Forelimb muscle (tissue), 1 donor: ENCODE measurements at regions not wholly inside any gene's neighbourhood (a gene's known extent, or its start where the extent isn't known, plus 50 kb on each side); places are given as distances from the start of the nearest gene placed in this dataset.
"Not testable (repeated sequence)": the region's sequence is repeated elsewhere in the genome, so short reads cannot be mapped to it uniquely, and the experiment has no call there.

ENCODE experiments used
- DNase-seq: peaks from one replicate; pipeline ENCODE4 v3.0.0-alpha.2; 2013; ENCODE audit warnings: low read depth

DNA sequence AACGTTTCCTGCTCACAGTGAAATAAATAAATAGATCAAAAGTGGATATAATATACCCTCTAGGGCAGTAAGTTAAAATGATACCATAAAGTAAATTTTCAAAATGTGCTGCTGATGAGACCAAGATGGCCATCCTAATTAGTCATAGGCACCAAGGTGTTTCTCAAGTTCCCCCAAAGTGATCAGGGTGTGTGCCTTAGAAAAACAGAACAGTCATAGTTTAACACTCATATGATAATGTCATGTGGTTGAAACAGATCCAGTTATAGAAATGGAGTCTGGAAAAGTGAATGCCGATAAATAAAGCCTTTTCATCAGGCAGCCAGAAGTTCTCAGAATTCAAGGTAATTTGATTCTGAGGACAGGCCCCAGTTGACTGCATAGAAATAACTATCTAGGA lies 161.5 kb upstream of the CDKN2B start:
- DNase-seq = no peak

- DNase-seq = no peak
Measured at GRCh38 chr9:22170990-22171670, 162.0 kb upstream of the CDKN2B start.

DNA sequence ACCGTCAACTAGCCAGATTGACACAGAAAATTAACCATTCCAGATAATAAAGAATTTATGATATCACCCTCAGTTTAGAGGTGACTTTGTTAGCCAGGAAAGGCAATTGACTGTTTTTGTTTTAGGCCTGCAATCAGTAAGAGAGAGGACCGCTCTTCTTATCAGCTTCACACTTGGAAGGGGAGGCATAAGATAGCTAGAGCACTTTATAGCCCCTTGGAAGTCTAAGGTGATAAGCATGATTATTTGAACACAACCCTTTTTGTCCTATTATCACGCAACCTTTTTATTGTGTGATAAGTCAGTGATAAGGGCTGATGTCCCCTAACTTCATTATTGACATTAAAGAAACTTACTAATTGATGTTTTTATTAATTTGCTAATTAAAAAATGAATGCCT lies 162.6 kb upstream of the CDKN2B start:
- DNase-seq = no peak

GRCh38 chr9:22173908-22174307 lies 164.8 kb upstream of the CDKN2B start:
- DNase-seq = no peak

DNA sequence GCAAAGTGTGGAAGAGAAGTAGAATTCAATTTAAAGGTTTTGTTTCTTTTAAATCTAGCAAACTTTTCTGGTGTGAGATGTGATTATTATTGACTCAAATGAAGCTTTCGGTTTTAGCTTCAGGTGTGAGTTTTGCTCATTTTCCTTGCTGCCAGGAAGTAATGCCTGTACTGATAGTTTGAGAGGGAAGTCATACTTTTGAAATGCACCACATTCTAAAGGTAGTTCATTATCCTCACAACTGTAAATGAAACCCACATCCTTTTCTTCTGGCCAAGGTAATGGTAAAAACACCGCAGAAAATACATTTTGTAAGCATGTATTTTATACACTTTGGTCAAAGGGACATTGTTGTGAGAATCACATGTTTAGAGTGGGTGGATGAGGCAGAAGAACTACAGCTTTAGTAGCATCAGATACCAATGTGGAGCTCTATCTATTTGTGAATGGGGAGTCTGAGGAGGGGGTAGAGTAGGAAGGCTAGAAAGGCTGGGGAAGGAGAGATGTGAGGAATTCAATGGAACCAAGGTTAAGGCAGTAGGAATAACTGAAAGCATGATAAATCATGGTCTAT lies 167.0 kb upstream of the CDKN2B start:
- DNase-seq = no peak

DNA sequence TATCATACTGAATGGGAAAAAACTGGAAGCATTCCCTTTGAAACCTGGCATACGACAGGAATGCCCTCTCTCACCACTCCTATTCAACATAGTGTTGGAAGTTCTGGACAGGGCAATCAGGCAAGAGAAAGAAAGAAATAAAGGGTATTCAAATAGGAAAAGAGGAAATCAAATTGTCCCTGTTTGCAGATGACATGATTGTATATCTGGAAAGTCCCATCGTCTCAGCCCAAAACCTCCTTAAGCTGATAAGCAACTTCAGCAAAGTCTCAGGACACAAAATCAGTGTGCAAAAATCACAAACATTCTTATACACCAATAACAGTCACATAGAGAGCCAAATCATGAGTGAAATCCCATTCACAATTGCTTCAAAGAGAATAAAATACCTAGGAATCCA lies 171.9 kb upstream of the CDKN2B start:
- not testable (repeated sequence) for DNase-seq

GRCh38 chr9:22189471-22189870 lies 180.4 kb upstream of the CDKN2B start:
- no peak for DNase-seq

GRCh38 chr9:22197000-22197399 lies 187.9 kb upstream of the CDKN2B start:
- not testable (repeated sequence) for DNase-seq

DNA sequence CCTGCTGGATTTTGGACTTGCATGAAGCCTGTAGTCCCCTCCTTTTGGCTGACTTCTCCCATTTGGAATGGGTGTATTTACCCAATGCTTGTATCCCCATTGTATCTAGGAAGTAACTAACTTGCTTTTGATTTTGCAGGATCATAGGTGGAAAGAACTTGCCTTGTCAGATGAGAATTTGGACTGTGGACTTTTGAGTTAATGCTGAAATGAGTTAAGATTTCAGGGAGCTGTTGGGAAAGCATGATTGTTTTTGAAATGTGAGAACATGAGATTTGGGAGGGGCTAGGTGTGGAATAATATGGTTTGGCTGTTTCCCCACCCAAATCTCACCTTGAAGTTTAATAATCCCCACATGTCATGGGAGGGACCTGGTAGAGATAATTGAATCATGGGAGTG lies 189.6 kb upstream of the CDKN2B start:
- DNase-seq = no peak

DNA sequence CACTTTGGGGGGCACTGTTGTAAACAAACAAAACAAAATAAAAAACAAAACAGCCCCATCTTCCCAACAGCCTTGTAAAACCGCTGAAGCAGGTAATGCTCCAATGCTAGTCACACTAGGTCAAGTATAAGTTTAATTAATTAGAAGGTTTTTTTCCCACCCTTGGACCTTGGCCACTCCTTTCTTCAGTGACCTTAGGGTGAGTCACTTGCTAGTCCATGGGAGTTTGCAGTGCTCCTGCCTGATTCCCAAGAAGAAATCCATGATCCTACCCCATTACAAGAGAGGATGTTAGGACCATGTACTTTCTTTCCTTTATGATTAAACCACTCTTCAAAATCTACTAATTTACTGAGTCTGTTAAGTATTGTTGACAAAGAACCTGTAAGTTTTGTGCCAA lies 192.2 kb upstream of the CDKN2B start:
- no peak for DNase-seq

GRCh38 chr9:22203371-22204138 lies 194.4 kb upstream of the CDKN2B start:
- no peak for DNase-seq

DNA sequence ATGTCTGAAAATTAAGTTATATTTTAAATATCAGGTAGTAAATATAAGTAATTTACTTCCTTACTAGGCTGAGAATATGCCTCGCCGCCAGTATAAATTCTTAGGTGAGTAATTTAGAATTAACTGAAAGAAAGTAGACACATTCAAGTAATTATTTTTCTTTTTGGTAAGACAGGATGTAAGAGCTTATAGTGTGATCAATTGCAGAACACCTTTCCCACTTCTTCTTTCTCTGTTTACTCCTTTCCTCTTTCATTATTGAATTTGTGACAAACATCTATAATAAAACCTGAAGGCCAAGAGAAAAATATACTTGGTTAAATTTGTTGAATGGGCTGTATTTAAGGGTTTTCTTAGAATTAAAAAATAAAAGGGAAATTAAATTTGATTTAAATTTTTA lies 195.1 kb upstream of the CDKN2B start:
- DNase-seq = no peak

GRCh38 chr9:22206833-22207232 lies 197.7 kb upstream of the CDKN2B start:
- no peak for DNase-seq

DNA sequence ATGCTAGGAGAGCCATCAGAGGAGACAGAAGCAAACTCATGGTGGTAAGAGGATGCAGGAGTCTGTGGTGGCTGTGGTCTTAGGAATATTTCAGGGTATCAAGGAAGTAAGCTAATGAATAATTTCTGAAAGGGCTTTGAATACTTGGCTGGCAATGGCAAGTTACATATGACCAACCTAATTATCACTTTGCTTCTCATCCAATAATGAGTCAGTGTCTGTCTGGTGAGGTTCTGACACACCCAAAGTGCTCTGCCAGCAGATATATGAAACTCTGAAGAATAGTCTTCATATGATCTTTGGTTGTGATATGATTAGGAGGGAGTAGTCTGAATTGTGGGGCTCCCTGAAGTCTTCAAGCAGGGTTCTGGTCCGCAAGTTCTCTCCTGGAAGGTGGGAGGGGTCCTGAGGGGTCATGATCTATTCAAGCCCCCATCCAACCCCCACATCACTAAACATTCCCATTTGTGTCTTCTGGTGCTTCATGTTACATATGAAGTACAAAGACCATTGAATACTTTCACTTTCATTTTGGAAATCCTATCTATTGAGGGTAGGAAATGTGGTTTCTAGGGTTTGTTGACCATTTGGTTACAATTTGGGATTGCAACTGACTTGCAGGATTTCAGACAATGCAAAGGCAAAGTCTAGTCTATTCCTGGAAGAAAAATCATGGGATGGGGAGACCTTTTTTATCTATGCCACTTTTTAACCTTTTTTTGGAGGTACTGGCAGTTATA lies 199.9 kb upstream of the CDKN2B start:
- no peak for DNase-seq

- DNase-seq = no peak
Measured at GRCh38 chr9:22210262-22210661, 201.2 kb upstream of the CDKN2B start.

GRCh38 chr9:22210936-22211335 lies 201.8 kb upstream of the CDKN2B start:
- no peak for DNase-seq

GRCh38 chr9:22211588-22212360 lies 202.7 kb upstream of the CDKN2B start:
- DNase-seq = no peak

- DNase-seq = no peak
Measured at GRCh38 chr9:22214021-22214420, 204.9 kb upstream of the CDKN2B start.

DNA sequence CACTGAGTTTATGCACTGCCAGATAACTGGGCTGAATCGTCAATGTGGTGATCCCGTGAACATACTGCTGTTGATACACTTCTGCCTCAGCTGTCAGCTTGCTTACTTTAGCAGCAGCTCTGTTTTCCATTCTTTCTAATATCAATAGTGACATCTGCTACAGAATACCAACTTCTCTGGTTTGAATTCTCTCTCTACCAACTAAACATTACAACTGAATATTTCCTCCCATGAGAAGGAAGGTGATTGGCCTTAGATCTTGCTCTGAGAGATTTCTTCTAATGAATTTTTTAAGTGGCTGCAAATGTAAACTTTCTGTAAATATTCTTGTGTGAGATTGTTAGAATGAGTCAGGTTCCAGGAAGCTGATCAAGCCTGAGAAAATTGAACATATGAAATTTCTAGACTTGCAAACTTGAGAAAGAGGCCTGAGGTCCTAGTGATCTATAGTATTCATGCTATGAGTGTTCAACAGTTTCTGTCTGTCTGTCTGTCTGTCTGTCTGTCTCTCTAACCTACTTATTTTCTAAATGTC lies 205.5 kb upstream of the CDKN2B start:
- no peak for DNase-seq

DNA sequence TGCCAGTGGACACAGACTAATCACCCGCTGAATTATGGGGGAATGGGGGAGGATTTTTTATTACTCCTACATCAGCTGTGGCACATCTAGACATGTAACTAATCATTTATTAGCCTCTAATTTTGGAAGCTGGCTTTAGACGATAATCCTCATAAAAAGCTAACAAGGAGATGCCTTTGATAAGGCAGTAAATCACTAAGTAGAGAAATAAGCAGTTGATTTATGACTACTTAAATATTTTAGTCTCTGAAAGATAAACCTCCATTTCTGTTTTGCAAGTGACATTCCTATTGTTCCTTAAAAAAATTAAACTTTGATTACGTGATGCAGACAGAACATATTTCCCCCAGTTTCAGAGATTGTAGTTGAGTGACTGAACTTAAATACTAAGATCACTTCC lies 206.4 kb upstream of the CDKN2B start:
- no peak for DNase-seq

DNA sequence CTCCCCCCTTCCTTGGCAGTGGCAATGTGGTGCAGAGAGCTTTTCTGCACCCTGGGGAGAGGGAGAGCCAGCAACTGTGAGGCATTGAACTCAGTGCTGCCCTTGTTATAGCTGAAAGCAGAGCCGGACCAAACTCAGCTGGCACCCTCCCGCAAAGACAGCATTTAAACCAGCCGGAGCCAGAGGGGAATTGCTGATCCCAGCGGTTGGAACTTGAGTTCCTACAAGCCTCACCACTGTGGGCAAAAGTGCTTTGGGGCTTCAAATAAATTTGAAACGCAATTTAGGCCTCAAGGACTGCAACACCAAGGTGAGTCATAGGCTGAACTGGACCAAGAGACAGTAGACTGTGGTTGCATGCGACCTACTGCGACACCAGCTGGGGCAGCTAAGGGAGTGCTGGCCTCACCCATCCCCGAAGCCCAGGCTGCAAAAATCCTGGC lies 207.6 kb upstream of the CDKN2B start:
- no peak for DNase-seq
